OCI-LY3 (cell line): ENCODE measurements at regions not wholly inside any gene's neighbourhood (a gene's known extent, or its start where the extent isn't known, plus 50 kb on each side); places are given as distances from the start of the nearest gene placed in this dataset.

ENCODE experiments used
- H2AFZ ChIP-seq: fragments of 200-600, 300-600 bp; shearing (Covaris generic); 2 replicates; pipeline ENCODE4 v1.6.0; 2014; ENCODE audit warnings: antibody characterized with exemption, low read depth, low read length
- H3K27ac ChIP-seq: fragments of 200-600, 300-600 bp; sonication (generic); 2 replicates; pipeline ENCODE4 v1.5.1; 2014; ENCODE audit warnings: mild to moderate bottlenecking, low read length, moderate library complexity, mixed read lengths
- H3K27me3 ChIP-seq: fragments of 200-600, 300-600 bp; sonication (generic); 2 replicates; pipeline ENCODE4 v1.6.1; 2014; ENCODE audit warnings: low read depth, low read length, mixed read lengths
- H3K36me3 ChIP-seq: fragments of 200-600, 300-600 bp; sonication (generic); replicated peaks from 2 replicates; pipeline ENCODE3; 2014; ENCODE audit warnings: low read depth, low read length, mixed read lengths
- H3K4me1 ChIP-seq: fragments of 300-600, 200-600 bp; sonication (generic); 2 replicates; pipeline ENCODE4 v1.6.1; 2014; ENCODE audit warnings: low read length, mixed read lengths
- H3K4me2 ChIP-seq: fragments of 200-600, 300-600 bp; sonication (generic); 2 replicates; pipeline ENCODE4 v1.6.1; 2014; ENCODE audit warnings: low read length, mixed read lengths
- H3K4me3 ChIP-seq: fragments of 300-600, 200-600 bp; sonication (generic); 2 replicates; pipeline ENCODE4 v1.5.1; 2014; ENCODE audit warnings: antibody characterized with exemption, mild to moderate bottlenecking, low read length, moderate library complexity
- H3K79me2 ChIP-seq: fragments of 300-600, 200-600 bp; shearing (Covaris generic); 2 replicates; pipeline ENCODE4 v1.6.1; 2014; ENCODE audit warnings: mild to moderate bottlenecking, low read length, mixed read lengths
- H3K9ac ChIP-seq: fragments of 300-600, 200-600 bp; shearing (Covaris generic); 2 replicates; pipeline ENCODE4 v1.6.0; 2014; ENCODE audit warnings: mild to moderate bottlenecking, low read length, moderate library complexity
- H3K9me3 ChIP-seq: fragments of 200-600, 300-600 bp; shearing (Covaris generic); 2 replicates; pipeline ENCODE4 v1.6.1; 2014; ENCODE audit warnings: low read length, mixed read lengths; ENCODE audit not compliant: insufficient read depth
- H4K20me1 ChIP-seq: fragments of 200-600, 300-600 bp; sonication (generic); 2 replicates; pipeline ENCODE4 v1.6.1; 2016; ENCODE audit warnings: low read length, mixed read lengths; ENCODE audit not compliant: insufficient read depth
- CTCF ChIP-seq: fragments of 200-600, 300-600 bp; sonication (generic); IDR thresholded peaks from 2 replicates; pipeline ENCODE4 v1.5.1; 2014; ENCODE audit warnings: antibody characterized with exemption, low read length, low read depth
- EZH2phosphoT487 ChIP-seq: fragments of 200-600 bp; shearing (Covaris generic); IDR thresholded peaks from 2 replicates; pipeline ENCODE4 v1.6.1; 2018; ENCODE audit warnings: antibody characterized with exemption, mixed run types, low read depth

GRCh38 chr3:168498194-168498593 lies 402.5 kb upstream of the GOLIM4 start:
- Histone ChIP-seq H3K27ac (no peak overlapping the region), H4K20me1 (0 out of 2 replicates have a peak, but pooled peaks cover 6% of the 10 kb centered on the region), H3K9ac (no peak overlapping the region)

GRCh38 chr3:168497741-168498140 lies 402.0 kb upstream of the GOLIM4 start:
- Histone ChIP-seq H3K9me3 (no peaks in the 10 kb centered on the region), H3K27me3 (no peaks in the 10 kb centered on the region), H3K4me2 (no peak overlapping the region; the same call in 1 of the 2 replicates), H3K79me2 (no peaks in the 10 kb centered on the region), H3K4me3 (no peak overlapping the region), H2AFZ (no peak overlapping the region), H3K4me1 (peaks cover 14% of the 10 kb centered on the region), H3K36me3 (no peaks in the 10 kb centered on the region), H3K27ac (no peak overlapping the region), H3K9ac (no peak overlapping the region), H4K20me1 (0 out of 2 replicates have a peak, but pooled peaks cover 6% of the 10 kb centered on the region)
- TF ChIP-seq CTCF (no peak), EZH2phosphoT487 (no peak)

More at GRCh38 chr3:168498194-168498593, 402.5 kb upstream of the GOLIM4 start:
- Histone ChIP-seq H3K79me2 (no peaks in the 10 kb centered on the region), H2AFZ (no peak overlapping the region), H3K36me3 (no peaks in the 10 kb centered on the region), H3K4me2 (no peak overlapping the region; the same call in 1 of the 2 replicates), H3K4me3 (no peak overlapping the region), H3K4me1 (peaks cover 14% of the 10 kb centered on the region), H3K9me3 (no peaks in the 10 kb centered on the region), H3K27me3 (no peaks in the 10 kb centered on the region)
- TF ChIP-seq EZH2phosphoT487 (no peak), CTCF (no peak)

GRCh38 chr3:168497183-168497582 lies 401.5 kb upstream of the GOLIM4 start:
- H3K4me1 ChIP-seq, result peaks cover 14% of the 10 kb centered on the region
- H3K9ac ChIP-seq, result no peak overlapping the region
- 0 out of 2 replicates have a peak, but pooled peaks cover 6% of the 10 kb centered on the region for H4K20me1 ChIP-seq
- H3K27ac ChIP-seq, result no peak overlapping the region
- H3K79me2 ChIP-seq, result no peaks in the 10 kb centered on the region
- H3K9me3 ChIP-seq, result no peaks in the 10 kb centered on the region
- H3K4me2 ChIP-seq, result no peak overlapping the region
- TF ChIP-seq EZH2phosphoT487 (no peak), CTCF (no peak)
- H3K4me3 ChIP-seq, result no peak overlapping the region
- H3K27me3 ChIP-seq, result no peaks in the 10 kb centered on the region
- H2AFZ ChIP-seq, result no peak overlapping the region
- no peaks in the 10 kb centered on the region for H3K36me3 ChIP-seq

- H2AFZ ChIP-seq, result no peak overlapping the region
- 0 out of 2 replicates have a peak, but pooled peaks cover 6% of the 10 kb centered on the region for H4K20me1 ChIP-seq
- H3K27me3 ChIP-seq, result no peaks in the 10 kb centered on the region
- H3K4me1 ChIP-seq, result peaks cover 14% of the 10 kb centered on the region
- no peak overlapping the region for H3K4me2 ChIP-seq
- H3K9me3 ChIP-seq, result no peaks in the 10 kb centered on the region
- H3K79me2 ChIP-seq, result no peaks in the 10 kb centered on the region
- H3K4me3 ChIP-seq, result no peak overlapping the region
- TF ChIP-seq CTCF (no peak), EZH2phosphoT487 (no peak)
- no peak overlapping the region for H3K9ac ChIP-seq
- H3K27ac ChIP-seq, result no peak overlapping the region
- no peaks in the 10 kb centered on the region for H3K36me3 ChIP-seq
Observed at GRCh38 chr3:168495932-168496331, 400.2 kb upstream of the GOLIM4 start.
